ENCODE measurements at regions not wholly inside any gene's neighbourhood (a gene's known extent, or its start where the extent isn't known, plus 50 kb on each side); places are given as distances from the start of the nearest gene placed in this dataset.

GRCh38 chr10:70967591-70968587 is 79.5 kb upstream of the PCBD1 start:
- H3K9me3 ChIP-seq (ENCODE audit: insufficient read depth, low read depth, low read length), result peaks cover 14% of the 10 kb centered on the region
- H3K9ac ChIP-seq (ENCODE audit: low read depth, low read length), result no peak overlapping the region
- no peak overlapping the region for H3K4me3 ChIP-seq (ENCODE audit: low read length)
- peaks cover 6% of the 10 kb centered on the region for H3K27me3 ChIP-seq (ENCODE audit: insufficient read depth, low read length)
- H3K27ac ChIP-seq (ENCODE audit: low read length), result no peak overlapping the region
- no peaks in the 10 kb centered on the region for H3K36me3 ChIP-seq (ENCODE audit: insufficient read depth, low read depth, low read length)
- H3K4me1 ChIP-seq (ENCODE audit: insufficient read depth, low read length), result peaks cover 5% of the 10 kb centered on the region; the same call in 1 of the 2 replicates

- H3K9me3 ChIP-seq (ENCODE audit: insufficient read depth, low read depth, low read length), result peaks cover 14% of the 10 kb centered on the region
- H3K4me3 ChIP-seq (ENCODE audit: low read length), result no peak overlapping the region
- no peak overlapping the region for H3K9ac ChIP-seq (ENCODE audit: low read depth, low read length)
- no peak overlapping the region for H3K27ac ChIP-seq (ENCODE audit: low read length)
- no peaks in the 10 kb centered on the region for H3K36me3 ChIP-seq (ENCODE audit: insufficient read depth, low read depth, low read length)
- peaks cover 5% of the 10 kb centered on the region; the same call in 1 of the 2 replicates for H3K4me1 ChIP-seq (ENCODE audit: insufficient read depth, low read length)
- peaks cover 6% of the 10 kb centered on the region for H3K27me3 ChIP-seq (ENCODE audit: insufficient read depth, low read length)
These were observed 80.8 kb upstream of the PCBD1 start for GRCh38 chr10:70969188-70969587.

- Histone ChIP-seq H3K4me1 (ENCODE audit: insufficient read depth, low read length) (peaks cover 5% of the 10 kb centered on the region; the same call in 1 of the 2 replicates), H3K27me3 (ENCODE audit: insufficient read depth, low read length) (peaks cover 5% of the 10 kb centered on the region), H3K9ac (ENCODE audit: low read depth, low read length) (no peak overlapping the region)
These were observed 82.5 kb upstream of the PCBD1 start for GRCh38 chr10:70970830-70971229.

GRCh38 chr10:70973275-70973674 is 84.9 kb upstream of the PCBD1 start:
- Histone ChIP-seq H3K27me3 (ENCODE audit: insufficient read depth, low read length) (no peaks in the 10 kb centered on the region; the same call in 1 of the 2 replicates), H3K4me3 (ENCODE audit: low read length) (no peak overlapping the region), H3K27ac (ENCODE audit: low read length) (no peak overlapping the region), H3K36me3 (ENCODE audit: insufficient read depth, low read depth, low read length) (no peaks in the 10 kb centered on the region), H3K9me3 (ENCODE audit: insufficient read depth, low read depth, low read length) (peaks cover 14% of the 10 kb centered on the region), H3K4me1 (ENCODE audit: insufficient read depth, low read length) (peaks cover 5% of the 10 kb centered on the region; the same call in 1 of the 2 replicates), H3K9ac (ENCODE audit: low read depth, low read length) (no peak overlapping the region)

More at GRCh38 chr10:70970830-70971229, 82.5 kb upstream of the PCBD1 start:
- Histone ChIP-seq H3K4me3 (ENCODE audit: low read length) (no peak overlapping the region; the same call in 1 of the 2 replicates), H3K27ac (ENCODE audit: low read length) (no peak overlapping the region), H3K9me3 (ENCODE audit: insufficient read depth, low read depth, low read length) (peaks cover 14% of the 10 kb centered on the region), H3K36me3 (ENCODE audit: insufficient read depth, low read depth, low read length) (no peaks in the 10 kb centered on the region)

DNA sequence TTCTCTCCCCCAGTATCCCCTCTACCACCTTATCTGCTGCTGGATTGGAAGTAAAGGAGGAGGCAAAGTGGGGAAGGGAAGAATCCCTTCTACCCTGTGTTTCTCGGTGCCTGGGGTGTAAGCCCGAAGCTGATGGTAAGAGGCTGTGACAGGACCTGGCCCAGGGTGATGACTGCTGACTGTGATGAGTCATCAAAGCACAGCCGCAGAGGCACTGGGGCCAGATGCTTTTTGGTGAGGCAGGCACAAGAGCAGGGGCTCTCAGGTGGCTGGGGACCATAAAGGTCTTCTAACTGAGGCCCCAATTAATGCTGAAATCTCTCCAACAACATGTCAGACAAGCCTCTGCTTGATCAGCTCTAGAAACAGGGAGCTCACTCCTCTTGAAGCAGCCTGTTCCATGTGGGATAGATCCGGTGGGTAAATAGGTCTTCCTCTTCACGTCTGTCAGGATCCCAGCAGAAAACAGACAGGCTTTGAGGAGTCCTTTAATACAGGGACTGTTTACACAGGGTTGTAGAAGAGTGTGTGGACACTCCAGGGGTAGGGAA is 86.1 kb upstream of the PCBD1 start:
- H3K9ac ChIP-seq (ENCODE audit: low read depth, low read length), result no peak overlapping the region
- H3K4me1 ChIP-seq (ENCODE audit: insufficient read depth, low read length), result peaks cover 5% of the 10 kb centered on the region; the same call in 1 of the 2 replicates
- no peaks in the 10 kb centered on the region for H3K27me3 ChIP-seq (ENCODE audit: insufficient read depth, low read length)
- no peak overlapping the region for H3K4me3 ChIP-seq (ENCODE audit: low read length)
- no peak overlapping the region for H3K27ac ChIP-seq (ENCODE audit: low read length)
- H3K36me3 ChIP-seq (ENCODE audit: insufficient read depth, low read depth, low read length), result no peaks in the 10 kb centered on the region
- H3K9me3 ChIP-seq (ENCODE audit: insufficient read depth, low read depth, low read length), result peaks cover 14% of the 10 kb centered on the region

GRCh38 chr10:70974920-70975319 is 86.6 kb upstream of the PCBD1 start:
- Histone ChIP-seq H3K4me1 (ENCODE audit: insufficient read depth, low read length) (peaks cover 5% of the 10 kb centered on the region; the same call in 1 of the 2 replicates), H3K4me3 (ENCODE audit: low read length) (no peak overlapping the region), H3K9me3 (ENCODE audit: insufficient read depth, low read depth, low read length) (peaks cover 14% of the 10 kb centered on the region), H3K9ac (ENCODE audit: low read depth, low read length) (no peak overlapping the region), H3K27me3 (ENCODE audit: insufficient read depth, low read length) (no peaks in the 10 kb centered on the region), H3K27ac (ENCODE audit: low read length) (no peak overlapping the region), H3K36me3 (ENCODE audit: insufficient read depth, low read depth, low read length) (no peaks in the 10 kb centered on the region)

- Histone ChIP-seq H3K27me3 (ENCODE audit: insufficient read depth, low read length) (no peaks in the 10 kb centered on the region), H3K36me3 (ENCODE audit: insufficient read depth, low read depth, low read length) (no peaks in the 10 kb centered on the region), H3K27ac (ENCODE audit: low read length) (no peak overlapping the region)
These were observed 87.8 kb upstream of the PCBD1 start for GRCh38 chr10:70976063-70976695.

DNA sequence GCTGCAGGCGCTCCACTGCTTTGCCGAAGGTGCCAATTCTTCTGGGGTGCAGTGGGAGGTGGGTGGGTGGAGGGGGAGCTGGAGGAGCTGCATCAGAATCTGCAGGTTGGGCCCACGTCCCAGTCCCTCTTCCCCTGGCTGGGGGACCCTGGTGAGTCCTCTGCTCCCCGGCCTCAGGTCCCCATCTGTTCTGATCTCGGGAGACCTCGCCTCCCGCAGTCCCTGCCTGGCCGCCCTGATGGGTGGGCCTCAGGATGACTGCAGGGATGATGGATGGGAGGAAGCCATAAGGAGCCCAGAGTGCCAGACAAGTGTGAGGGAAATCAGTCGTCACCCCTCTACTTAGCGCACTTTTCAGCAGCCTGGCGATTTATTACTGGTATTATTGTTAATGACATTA is 89.3 kb upstream of the PCBD1 start:
- no peak overlapping the region for H3K27ac ChIP-seq (ENCODE audit: low read length)
- H3K4me3 ChIP-seq (ENCODE audit: low read length), result no peak overlapping the region
- no peak overlapping the region for H3K9ac ChIP-seq (ENCODE audit: low read depth, low read length)
- no peaks in the 10 kb centered on the region for H3K4me1 ChIP-seq (ENCODE audit: insufficient read depth, low read length)
- no peaks in the 10 kb centered on the region for H3K27me3 ChIP-seq (ENCODE audit: insufficient read depth, low read length)
- no peaks in the 10 kb centered on the region for H3K36me3 ChIP-seq (ENCODE audit: insufficient read depth, low read depth, low read length)
- peaks cover 2% of the 10 kb centered on the region; the same call in 1 of the 2 replicates for H3K9me3 ChIP-seq (ENCODE audit: insufficient read depth, low read depth, low read length)

More at GRCh38 chr10:70976063-70976695, 87.8 kb upstream of the PCBD1 start:
- Histone ChIP-seq H3K9ac (ENCODE audit: low read depth, low read length) (no peak overlapping the region), H3K4me3 (ENCODE audit: low read length) (no peak overlapping the region), H3K4me1 (ENCODE audit: insufficient read depth, low read length) (no peaks in the 10 kb centered on the region), H3K9me3 (ENCODE audit: insufficient read depth, low read depth, low read length) (peaks cover 14% of the 10 kb centered on the region)

- Histone ChIP-seq H3K27ac (ENCODE audit: low read length) (no peak overlapping the region), H3K9ac (ENCODE audit: low read depth, low read length) (no peak overlapping the region), H3K36me3 (ENCODE audit: insufficient read depth, low read depth, low read length) (no peaks in the 10 kb centered on the region), H3K4me3 (ENCODE audit: low read length) (no peak overlapping the region), H3K4me1 (ENCODE audit: insufficient read depth, low read length) (no peaks in the 10 kb centered on the region), H3K9me3 (ENCODE audit: insufficient read depth, low read depth, low read length) (no peaks in the 10 kb centered on the region), H3K27me3 (ENCODE audit: insufficient read depth, low read length) (no peaks in the 10 kb centered on the region)
These were observed 89.8 kb upstream of the PCBD1 start for GRCh38 chr10:70978181-70978580.

DNA sequence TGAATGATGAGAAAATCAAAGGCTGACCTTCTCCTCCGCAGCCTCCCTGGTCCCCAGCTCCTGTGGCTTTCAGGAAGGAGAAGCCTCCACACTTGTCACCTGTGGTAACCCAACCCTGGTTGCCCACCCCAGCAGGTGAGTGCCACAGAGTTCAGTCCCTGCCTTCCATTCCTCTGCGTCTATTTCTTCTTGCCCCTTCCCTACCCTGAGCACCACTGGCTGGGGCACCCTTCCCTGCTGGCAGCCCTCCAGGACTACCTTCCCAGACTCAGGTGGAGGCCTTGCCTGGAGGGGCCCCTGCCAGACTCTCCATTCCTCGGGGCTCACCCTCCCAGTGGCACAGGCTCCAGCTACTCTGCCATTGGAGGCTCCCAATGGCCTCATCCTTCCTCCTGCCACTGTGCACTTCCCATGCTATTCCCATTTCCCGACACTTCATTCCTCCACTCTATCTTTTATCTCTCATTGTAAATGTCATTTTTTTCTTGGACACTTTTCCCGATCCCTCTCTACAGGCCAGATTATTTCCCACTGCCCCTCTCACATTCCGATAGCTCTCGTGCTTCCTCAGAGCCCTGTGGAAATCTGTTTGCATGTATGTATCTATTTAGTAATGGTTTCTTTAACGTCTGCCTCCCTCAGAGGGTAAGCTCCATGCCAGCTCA is 90.6 kb upstream of the PCBD1 start:
- no peaks in the 10 kb centered on the region for H3K9me3 ChIP-seq (ENCODE audit: insufficient read depth, low read depth, low read length)
- no peaks in the 10 kb centered on the region for H3K27me3 ChIP-seq (ENCODE audit: insufficient read depth, low read length)
- H3K4me1 ChIP-seq (ENCODE audit: insufficient read depth, low read length), result no peaks in the 10 kb centered on the region
- H3K4me3 ChIP-seq (ENCODE audit: low read length), result no peak overlapping the region
- no peaks in the 10 kb centered on the region for H3K36me3 ChIP-seq (ENCODE audit: insufficient read depth, low read depth, low read length)
- H3K9ac ChIP-seq (ENCODE audit: low read depth, low read length), result no peak overlapping the region
- H3K27ac ChIP-seq (ENCODE audit: low read length), result no peak overlapping the region

DNA sequence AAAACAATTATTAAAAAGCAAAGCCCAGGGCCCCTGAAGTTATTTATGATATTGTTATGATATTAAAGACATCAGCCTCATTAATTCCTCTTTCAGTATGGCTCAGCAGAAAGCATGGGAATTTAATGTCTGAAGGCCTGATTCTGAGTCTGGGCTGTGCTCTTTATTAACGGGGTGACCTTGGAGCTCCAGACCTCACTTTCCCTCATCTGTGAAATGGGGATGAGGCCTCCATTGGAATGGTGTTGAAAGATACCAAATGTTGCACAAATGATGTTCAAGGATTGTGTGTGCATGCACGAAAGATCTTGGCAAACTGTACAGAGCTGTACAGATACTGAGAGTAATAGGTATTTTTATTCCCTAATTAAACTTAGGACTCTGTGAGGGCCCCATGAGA is 92.3 kb upstream of the PCBD1 start:
- H3K27me3 ChIP-seq (ENCODE audit: insufficient read depth, low read length), result no peaks in the 10 kb centered on the region
- no peak overlapping the region for H3K9ac ChIP-seq (ENCODE audit: low read depth, low read length)
- H3K9me3 ChIP-seq (ENCODE audit: insufficient read depth, low read depth, low read length), result no peaks in the 10 kb centered on the region
- no peak overlapping the region for H3K27ac ChIP-seq (ENCODE audit: low read length)
- H3K4me1 ChIP-seq (ENCODE audit: insufficient read depth, low read length), result no peaks in the 10 kb centered on the region
- no peak overlapping the region for H3K4me3 ChIP-seq (ENCODE audit: low read length)
- no peaks in the 10 kb centered on the region for H3K36me3 ChIP-seq (ENCODE audit: insufficient read depth, low read depth, low read length)

All from iPS-20b (cell line).